WTC11 (cell line): ENCODE measurements at regions not wholly inside any gene's neighbourhood (a gene's known extent, or its start where the extent isn't known, plus 50 kb on each side); places are given as distances from the start of the nearest gene placed in this dataset.

Experiments used
- ATAC-seq: fragments of 200-7000 bp; cut with Tn5 transposase; 2 replicates; pipeline ENCODE4 v1.10.0; 2021; ENCODE audit warnings: mild to moderate bottlenecking, moderate library complexity
- CTCF ChIA-PET: fragments of 300-600 bp; sonication (Branson Sonifier 250); formaldehyde crosslinking; loops from one replicate; lab custom pipeline; 2021; ENCODE audit warnings: antibody characterized with exemption; lab: Charles Lee
- POLR2A ChIA-PET: fragments of 350-600 bp; sonication (Branson Sonifier 250); formaldehyde crosslinking; loops from one replicate; lab custom pipeline; 2021; ENCODE audit warnings: antibody characterized with exemption; lab: Charles Lee
- DNase-seq: peaks from one replicate; pipeline ENCODE4 v3.0.0; 2021; ENCODE audit warnings: low spot score
- H3K27ac Mint-ChIP-seq: 2 replicates; pipeline ENCODE4 v1.8.0; 2021; ENCODE audit warnings: mixed read lengths
- H3K27me3 Mint-ChIP-seq: 2 replicates; pipeline ENCODE4 v1.8.0; 2021; ENCODE audit warnings: low read depth, mild to moderate bottlenecking, moderate library complexity, mixed read lengths
- H3K36me3 Mint-ChIP-seq: 2 replicates; pipeline ENCODE4 v1.8.0; 2021; ENCODE audit warnings: mixed read lengths
- H3K4me1 Mint-ChIP-seq: 2 replicates; pipeline ENCODE4 v1.8.0; 2022; ENCODE audit warnings: mixed read lengths
- H3K4me3 Mint-ChIP-seq: 2 replicates; pipeline ENCODE4 v1.8.0; 2021; ENCODE audit warnings: mild to moderate bottlenecking, moderate library complexity, mixed read lengths
- H3K9me3 Mint-ChIP-seq: 2 replicates; pipeline ENCODE4 v1.8.0; 2021; ENCODE audit warnings: mixed read lengths
- CTCF ChIP-seq: fragments of 200-600 bp; IDR thresholded peaks from 2 replicates; pipeline ENCODE4 v1.8.0; 2022; ENCODE audit warnings: antibody characterized with exemption
- E2F1 ChIP-seq: sonication (generic); formaldehyde crosslinking; IDR thresholded peaks from 2 replicates; pipeline ENCODE4 v1.8.0; 2022; ENCODE audit warnings: mild to moderate bottlenecking, missing genetic modification reagents
- FOXJ3 ChIP-seq: sonication (generic); formaldehyde crosslinking; IDR thresholded peaks from 2 replicates; pipeline ENCODE4 v1.9.0; 2021; ENCODE audit warnings: missing genetic modification reagents, mild to moderate bottlenecking, borderline replicate concordance
- GABPB1 ChIP-seq: sonication (generic); formaldehyde crosslinking; IDR thresholded peaks from 2 replicates; pipeline ENCODE4 v1.8.1; 2023; ENCODE audit warnings: mild to moderate bottlenecking, missing genetic modification reagents
- IRF2 ChIP-seq: sonication (generic); formaldehyde crosslinking; IDR thresholded peaks from 2 replicates; pipeline ENCODE4 v1.8.0; 2022; ENCODE audit warnings: low read depth, missing genetic modification reagents, borderline replicate concordance
- MAX ChIP-seq: sonication (generic); formaldehyde crosslinking; IDR thresholded peaks from 2 replicates; pipeline ENCODE4 v1.8.0; 2022; ENCODE audit warnings: mild to moderate bottlenecking, missing genetic modification reagents
- MYBL2 ChIP-seq: sonication (generic); formaldehyde crosslinking; IDR thresholded peaks from 2 replicates; pipeline ENCODE4 v1.8.1; 2023; ENCODE audit warnings: mild to moderate bottlenecking, moderate library complexity, missing genetic modification reagents
- RORB ChIP-seq: fragments of 250-450 bp; sonication (Bioruptor Pico); IDR thresholded peaks from 2 replicates; pipeline ENCODE4 v1.9.0; 2021; ENCODE audit warnings: mild to moderate bottlenecking
- TEAD4 ChIP-seq: sonication (generic); formaldehyde crosslinking; IDR thresholded peaks from 2 replicates; pipeline ENCODE4 v1.8.0; 2022; ENCODE audit warnings: mild to moderate bottlenecking, missing genetic modification reagents
- ZNF121 ChIP-seq: sonication (generic); formaldehyde crosslinking; IDR thresholded peaks from 2 replicates; pipeline ENCODE4 v1.8.0; 2023; ENCODE audit warnings: missing genetic modification reagents
- ZNF138 ChIP-seq: sonication (generic); formaldehyde crosslinking; conservative IDR thresholded peaks from 2 replicates; pipeline ENCODE4 v1.8.1; 2022; ENCODE audit warnings: mild to moderate bottlenecking, moderate library complexity, missing genetic modification reagents
- ZNF232 ChIP-seq: sonication (generic); formaldehyde crosslinking; IDR thresholded peaks from 2 replicates; pipeline ENCODE4 v1.8.0; 2022; ENCODE audit warnings: mild to moderate bottlenecking, missing genetic modification reagents
- ZNF263 ChIP-seq: sonication (generic); formaldehyde crosslinking; IDR thresholded peaks from 2 replicates; pipeline ENCODE4 v1.8.1; 2022; ENCODE audit warnings: low read depth, mild to moderate bottlenecking, moderate library complexity, missing genetic modification reagents
- ZNF317 ChIP-seq: sonication (generic); formaldehyde crosslinking; IDR thresholded peaks from 2 replicates; pipeline ENCODE4 v1.8.1; 2023; ENCODE audit warnings: low read depth, mild to moderate bottlenecking, moderate library complexity, missing genetic modification reagents, borderline replicate concordance
- ZNF532 ChIP-seq: fragments of 250-450 bp; sonication (Bioruptor Pico); IDR thresholded peaks from 2 replicates; pipeline ENCODE4 v1.9.0; 2021; ENCODE audit warnings: mild to moderate bottlenecking, borderline replicate concordance
- TF ChIP-seq, protein P1 (sequence below): fragments of 250-450 bp; sonication (Bioruptor Pico); IDR thresholded peaks from 2 replicates; pipeline ENCODE4 v1.9.0; 2021; ENCODE audit warnings: moderate library complexity, mild to moderate bottlenecking, inconsistent platforms, borderline replicate concordance
- TF ChIP-seq, protein P2 (sequence below): sonication (generic); formaldehyde crosslinking; IDR thresholded peaks from 2 replicates; pipeline ENCODE4 v1.8.1; 2023; ENCODE audit warnings: mild to moderate bottlenecking, missing genetic modification reagents
- TF ChIP-seq, protein P3 (sequence below): fragments of 250-450 bp; sonication (Bioruptor Pico); IDR thresholded peaks from 2 replicates; pipeline ENCODE4 v1.9.0; 2021; ENCODE audit warnings: mild to moderate bottlenecking
- TF ChIP-seq, protein P4 (sequence below): sonication (generic); formaldehyde crosslinking; IDR thresholded peaks from 2 replicates; pipeline ENCODE4 v1.8.1; 2023; ENCODE audit warnings: mild to moderate bottlenecking, moderate library complexity, missing genetic modification reagents

DNA sequence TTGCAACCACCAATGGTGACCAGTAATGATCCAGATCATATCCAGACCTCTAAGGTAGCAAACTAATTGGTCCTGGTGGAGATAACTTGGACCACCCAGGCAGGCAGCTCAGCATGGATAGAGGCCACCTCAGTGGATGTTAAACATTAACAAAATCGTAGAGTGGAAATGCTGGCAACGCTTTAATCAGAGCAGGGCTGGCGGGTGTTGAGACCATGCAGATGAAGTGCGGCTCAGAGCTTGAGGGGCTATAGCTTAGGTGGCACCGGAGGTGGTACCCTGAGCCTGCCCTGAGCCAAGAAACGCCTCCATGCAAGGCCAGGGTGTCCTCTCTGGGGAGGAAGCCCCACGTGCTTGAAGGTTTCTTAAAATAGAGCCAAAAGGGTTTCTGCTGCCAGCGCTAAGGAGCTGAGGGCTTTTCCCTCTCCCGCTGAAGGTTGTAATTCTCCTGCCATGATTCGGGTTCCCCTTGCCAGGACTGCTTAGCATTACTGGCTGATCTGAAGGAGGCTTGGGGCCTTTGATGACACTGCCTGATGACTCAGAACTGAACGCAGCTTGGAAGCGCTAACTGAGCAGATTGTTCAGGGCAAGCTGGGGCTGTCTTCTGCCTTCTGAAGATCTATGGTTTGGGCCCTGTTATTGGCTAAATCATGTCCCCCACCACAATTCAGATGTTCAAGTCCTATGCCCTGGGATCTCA is 177.8 kb upstream of the ATP6AP2 start:
- ATAC-seq: no peak
- TF ChIP-seq E2F1 (CRISPR knock-in tag) (no peak), ZNF263 (CRISPR knock-in tag) (no peak), MAX (no peak), GABPB1 (CRISPR knock-in tag) (no peak), ZNF138 (CRISPR knock-in tag) (no peak), IRF2 (CRISPR knock-in tag) (no peak), CTCF (no peak), ZNF317 (CRISPR knock-in tag) (no peak), MYBL2 (CRISPR knock-in tag) (no peak)
- TF ChIP-seq, protein P1, sequence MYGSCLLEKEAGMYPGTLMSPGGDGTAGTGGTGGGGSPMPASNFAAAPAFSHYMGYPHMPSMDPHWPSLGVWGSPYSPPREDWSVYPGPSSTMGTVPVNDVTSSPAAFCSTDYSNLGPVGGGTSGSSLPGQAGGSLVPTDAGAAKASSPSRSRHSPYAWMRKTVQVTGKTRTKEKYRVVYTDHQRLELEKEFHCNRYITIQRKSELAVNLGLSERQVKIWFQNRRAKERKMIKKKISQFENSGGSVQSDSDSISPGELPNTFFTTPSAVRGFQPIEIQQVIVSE (CRISPR knock-in tag): no peak
- TF ChIP-seq, all 79 proteins: peak for 0
- H3K27me3 Mint-ChIP-seq: peaks cover 4% of the 10 kb centered on the region
- H3K36me3 Mint-ChIP-seq: 0 out of 2 replicates have a peak, but pooled peaks cover under 1% of the 10 kb centered on the region
- H3K9me3 Mint-ChIP-seq: peaks cover 6% of the 10 kb centered on the region
- DNase-seq: no peak
- peaks cover 11% of the 10 kb centered on the region for H3K4me1 Mint-ChIP-seq
- no peak overlapping the region for H3K4me3 Mint-ChIP-seq
- ChIA-PET CTCF (interaction anchor here (1.9 kb wide), 1 partner anchor 8 kb away, joined by 7 read pairs; no protein-coding TSS in a partner anchor), POLR2A (no interaction called here)
- no peak overlapping the region for H3K27ac Mint-ChIP-seq

GRCh38 chrX:40395102-40395501 is 185.7 kb upstream of the ATP6AP2 start:
- ChIA-PET POLR2A (no interaction called here), CTCF (interaction anchor here (1.5 kb wide), 1 partner anchor 16 kb away, joined by 6 read pairs; no protein-coding TSS in a partner anchor)
- Mint-ChIP-seq H3K27ac (no peak overlapping the region), H3K27me3 (no peaks in the 10 kb centered on the region; the same call in 1 of the 2 replicates), H3K4me1 (no peaks in the 10 kb centered on the region), H3K36me3 (no peaks in the 10 kb centered on the region), H3K9me3 (0 out of 2 replicates have a peak, but pooled peaks cover 6% of the 10 kb centered on the region), H3K4me3 (no peak overlapping the region)
- no peak for DNase-seq
- ATAC-seq: no peak
- TF ChIP-seq, protein P2, sequence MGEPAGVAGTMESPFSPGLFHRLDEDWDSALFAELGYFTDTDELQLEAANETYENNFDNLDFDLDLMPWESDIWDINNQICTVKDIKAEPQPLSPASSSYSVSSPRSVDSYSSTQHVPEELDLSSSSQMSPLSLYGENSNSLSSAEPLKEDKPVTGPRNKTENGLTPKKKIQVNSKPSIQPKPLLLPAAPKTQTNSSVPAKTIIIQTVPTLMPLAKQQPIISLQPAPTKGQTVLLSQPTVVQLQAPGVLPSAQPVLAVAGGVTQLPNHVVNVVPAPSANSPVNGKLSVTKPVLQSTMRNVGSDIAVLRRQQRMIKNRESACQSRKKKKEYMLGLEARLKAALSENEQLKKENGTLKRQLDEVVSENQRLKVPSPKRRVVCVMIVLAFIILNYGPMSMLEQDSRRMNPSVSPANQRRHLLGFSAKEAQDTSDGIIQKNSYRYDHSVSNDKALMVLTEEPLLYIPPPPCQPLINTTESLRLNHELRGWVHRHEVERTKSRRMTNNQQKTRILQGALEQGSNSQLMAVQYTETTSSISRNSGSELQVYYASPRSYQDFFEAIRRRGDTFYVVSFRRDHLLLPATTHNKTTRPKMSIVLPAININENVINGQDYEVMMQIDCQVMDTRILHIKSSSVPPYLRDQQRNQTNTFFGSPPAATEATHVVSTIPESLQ: no peak
- TF ChIP-seq ZNF232 (CRISPR knock-in tag) (no peak), FOXJ3 (CRISPR knock-in tag) (no peak), TEAD4 (CRISPR knock-in tag) (no peak), RORB (CRISPR knock-in tag) (no peak), ZNF121 (no peak), ZNF532 (no peak)
- TF ChIP-seq, protein P3, sequence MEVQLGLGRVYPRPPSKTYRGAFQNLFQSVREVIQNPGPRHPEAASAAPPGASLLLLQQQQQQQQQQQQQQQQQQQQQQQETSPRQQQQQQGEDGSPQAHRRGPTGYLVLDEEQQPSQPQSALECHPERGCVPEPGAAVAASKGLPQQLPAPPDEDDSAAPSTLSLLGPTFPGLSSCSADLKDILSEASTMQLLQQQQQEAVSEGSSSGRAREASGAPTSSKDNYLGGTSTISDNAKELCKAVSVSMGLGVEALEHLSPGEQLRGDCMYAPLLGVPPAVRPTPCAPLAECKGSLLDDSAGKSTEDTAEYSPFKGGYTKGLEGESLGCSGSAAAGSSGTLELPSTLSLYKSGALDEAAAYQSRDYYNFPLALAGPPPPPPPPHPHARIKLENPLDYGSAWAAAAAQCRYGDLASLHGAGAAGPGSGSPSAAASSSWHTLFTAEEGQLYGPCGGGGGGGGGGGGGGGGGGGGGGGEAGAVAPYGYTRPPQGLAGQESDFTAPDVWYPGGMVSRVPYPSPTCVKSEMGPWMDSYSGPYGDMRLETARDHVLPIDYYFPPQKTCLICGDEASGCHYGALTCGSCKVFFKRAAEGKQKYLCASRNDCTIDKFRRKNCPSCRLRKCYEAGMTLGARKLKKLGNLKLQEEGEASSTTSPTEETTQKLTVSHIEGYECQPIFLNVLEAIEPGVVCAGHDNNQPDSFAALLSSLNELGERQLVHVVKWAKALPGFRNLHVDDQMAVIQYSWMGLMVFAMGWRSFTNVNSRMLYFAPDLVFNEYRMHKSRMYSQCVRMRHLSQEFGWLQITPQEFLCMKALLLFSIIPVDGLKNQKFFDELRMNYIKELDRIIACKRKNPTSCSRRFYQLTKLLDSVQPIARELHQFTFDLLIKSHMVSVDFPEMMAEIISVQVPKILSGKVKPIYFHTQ (CRISPR knock-in tag): no peak
- TF ChIP-seq, protein P4, sequence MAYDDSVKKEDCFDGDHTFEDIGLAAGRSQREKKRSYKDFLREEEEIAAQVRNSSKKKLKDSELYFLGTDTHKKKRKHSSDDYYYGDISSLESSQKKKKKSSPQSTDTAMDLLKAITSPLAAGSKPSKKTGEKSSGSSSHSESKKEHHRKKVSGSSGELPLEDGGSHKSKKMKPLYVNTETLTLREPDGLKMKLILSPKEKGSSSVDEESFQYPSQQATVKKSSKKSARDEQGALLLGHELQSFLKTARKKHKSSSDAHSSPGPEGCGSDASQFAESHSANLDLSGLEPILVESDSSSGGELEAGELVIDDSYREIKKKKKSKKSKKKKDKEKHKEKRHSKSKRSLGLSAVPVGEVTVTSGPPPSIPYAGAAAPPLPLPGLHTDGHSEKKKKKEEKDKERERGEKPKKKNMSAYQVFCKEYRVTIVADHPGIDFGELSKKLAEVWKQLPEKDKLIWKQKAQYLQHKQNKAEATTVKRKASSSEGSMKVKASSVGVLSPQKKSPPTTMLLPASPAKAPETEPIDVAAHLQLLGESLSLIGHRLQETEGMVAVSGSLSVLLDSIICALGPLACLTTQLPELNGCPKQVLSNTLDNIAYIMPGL (CRISPR knock-in tag): no peak
